Kidney epithelial cell (primary cell): ENCODE measurements at regions not wholly inside any gene's neighbourhood (a gene's known extent, or its start where the extent isn't known, plus 50 kb on each side); places are given as distances from the start of the nearest gene placed in this dataset.

Experiments used
- DNase-seq: peaks from one replicate; pipeline ENCODE4 v3.0.0-alpha.2; 2010; ENCODE audit warnings: low read depth
- H3K27me3 ChIP-seq: 2 replicates; pipeline ENCODE4 v1.6.0; 2011; ENCODE audit warnings: low read length; ENCODE audit not compliant: control insufficient read depth, insufficient read depth
- H3K36me3 ChIP-seq: 2 replicates; pipeline ENCODE4 v1.5.1; 2011; ENCODE audit warnings: low read length; ENCODE audit not compliant: control insufficient read depth, insufficient read depth
- H3K4me3 ChIP-seq: 2 replicates; pipeline ENCODE4 v1.5.1; 2011; ENCODE audit warnings: low read depth, mild to moderate bottlenecking, control low read depth, low read length
- TF ChIP-seq, protein P1 (sequence below): IDR thresholded peaks from 2 replicates; pipeline ENCODE4 v1.5.1; 2011; ENCODE audit warnings: mild to moderate bottlenecking, moderate library complexity, low read length, control low read depth, inconsistent platforms; ENCODE audit not compliant: insufficient read depth, poor library complexity, severe bottlenecking

GRCh38 chr3:2023959-2024358 lies 74.7 kb upstream of the CNTN4 start:
- peak; percentile 34 for DNase-seq
- Histone ChIP-seq H3K36me3 (no peaks in the 10 kb centered on the region), H3K27me3 (no peaks in the 10 kb centered on the region), H3K4me3 (no peak overlapping the region)
- TF ChIP-seq, protein P1, sequence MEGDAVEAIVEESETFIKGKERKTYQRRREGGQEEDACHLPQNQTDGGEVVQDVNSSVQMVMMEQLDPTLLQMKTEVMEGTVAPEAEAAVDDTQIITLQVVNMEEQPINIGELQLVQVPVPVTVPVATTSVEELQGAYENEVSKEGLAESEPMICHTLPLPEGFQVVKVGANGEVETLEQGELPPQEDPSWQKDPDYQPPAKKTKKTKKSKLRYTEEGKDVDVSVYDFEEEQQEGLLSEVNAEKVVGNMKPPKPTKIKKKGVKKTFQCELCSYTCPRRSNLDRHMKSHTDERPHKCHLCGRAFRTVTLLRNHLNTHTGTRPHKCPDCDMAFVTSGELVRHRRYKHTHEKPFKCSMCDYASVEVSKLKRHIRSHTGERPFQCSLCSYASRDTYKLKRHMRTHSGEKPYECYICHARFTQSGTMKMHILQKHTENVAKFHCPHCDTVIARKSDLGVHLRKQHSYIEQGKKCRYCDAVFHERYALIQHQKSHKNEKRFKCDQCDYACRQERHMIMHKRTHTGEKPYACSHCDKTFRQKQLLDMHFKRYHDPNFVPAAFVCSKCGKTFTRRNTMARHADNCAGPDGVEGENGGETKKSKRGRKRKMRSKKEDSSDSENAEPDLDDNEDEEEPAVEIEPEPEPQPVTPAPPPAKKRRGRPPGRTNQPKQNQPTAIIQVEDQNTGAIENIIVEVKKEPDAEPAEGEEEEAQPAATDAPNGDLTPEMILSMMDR: no peak

GRCh38 chr3:2024713-2025112 lies 74.0 kb upstream of the CNTN4 start:
- TF ChIP-seq, protein P1: no peak
- DNase-seq: no peak
- H3K4me3 ChIP-seq: no peak overlapping the region
- H3K36me3 ChIP-seq: no peaks in the 10 kb centered on the region
- H3K27me3 ChIP-seq: no peaks in the 10 kb centered on the region

DNA sequence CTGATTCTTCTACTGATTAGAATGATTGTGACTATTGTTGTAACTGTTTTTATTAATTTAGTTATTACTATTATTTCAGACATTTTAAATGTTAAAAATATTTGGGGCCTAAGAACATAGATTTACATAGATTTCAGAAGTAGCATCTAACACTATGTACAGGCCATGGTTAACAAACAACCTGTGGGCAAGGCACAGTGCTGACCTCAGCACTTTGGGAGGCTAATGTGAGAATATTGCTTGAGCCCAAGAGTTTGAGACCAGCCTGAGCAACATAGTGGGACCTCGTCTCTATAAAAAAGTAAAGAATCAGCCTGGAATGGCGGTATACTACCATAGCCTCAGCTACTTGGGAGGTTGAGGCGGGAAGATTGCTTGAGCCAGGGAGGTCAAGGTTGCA lies 69.1 kb upstream of the CNTN4 start:
- DNase-seq: no peak
- Histone ChIP-seq H3K27me3 (no peaks in the 10 kb centered on the region), H3K36me3 (no peaks in the 10 kb centered on the region), H3K4me3 (no peak overlapping the region)
- TF ChIP-seq, protein P1: no peak

DNA sequence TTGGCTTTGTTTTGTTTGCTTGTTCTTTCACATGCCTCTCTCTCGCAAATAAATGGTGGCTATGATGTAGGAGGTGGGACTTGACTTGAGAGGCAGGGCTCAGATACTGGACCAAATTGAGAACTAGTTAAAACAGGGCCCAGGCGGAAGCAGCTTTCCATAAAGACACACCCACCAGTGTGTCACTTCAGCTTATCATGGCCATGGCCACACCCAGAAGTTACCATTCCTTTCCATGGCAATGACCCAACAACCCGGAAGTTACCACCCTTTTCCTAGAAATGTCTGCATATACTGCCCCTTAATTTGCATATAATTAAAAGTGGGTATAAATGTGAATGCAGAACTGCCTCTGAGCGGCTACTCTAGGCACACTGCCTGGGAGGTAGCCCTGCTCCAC lies 62.6 kb upstream of the CNTN4 start:
- Histone ChIP-seq H3K27me3 (no peaks in the 10 kb centered on the region), H3K36me3 (no peaks in the 10 kb centered on the region), H3K4me3 (no peak overlapping the region)
- TF ChIP-seq, protein P1: no peak
- DNase-seq: no peak

- Histone ChIP-seq H3K4me3 (no peak overlapping the region), H3K36me3 (no peaks in the 10 kb centered on the region), H3K27me3 (no peaks in the 10 kb centered on the region)
- TF ChIP-seq, protein P1: no peak
- no peak for DNase-seq
Observed at GRCh38 chr3:2041931-2042330, 56.7 kb upstream of the CNTN4 start.
